Coronary artery (tissue), 2 donors: ENCODE measurements at regions not wholly inside any gene's neighbourhood (a gene's known extent, or its start where the extent isn't known, plus 50 kb on each side); places are given as distances from the start of the nearest gene placed in this dataset.
"Not testable (repeated sequence)": the region's sequence is repeated elsewhere in the genome, so short reads cannot be mapped to it uniquely, and the experiment has no call there.

ENCODE experiments used
- DNase-seq: peaks from one replicate; pipeline ENCODE4 v3.0.0-alpha.2; 2017; ENCODE audit warnings: low spot score
- H3K27ac ChIP-seq, 2 donors: fragments of 200-600 bp; sonication (generic); one replicate each; pipeline ENCODE4 v1.5.1; 2016 to 2019
- H3K4me3 ChIP-seq: fragments of 200-600 bp; sonication (generic); 2 replicates; pipeline ENCODE4 v1.5.1; 2016; ENCODE audit warnings: mild to moderate bottlenecking, moderate library complexity
- CTCF ChIP-seq: fragments of 200-600 bp; sonication (generic); IDR thresholded peaks from one replicate; pipeline ENCODE4 v1.5.1; 2019; ENCODE audit warnings: antibody characterized with exemption

DNA sequence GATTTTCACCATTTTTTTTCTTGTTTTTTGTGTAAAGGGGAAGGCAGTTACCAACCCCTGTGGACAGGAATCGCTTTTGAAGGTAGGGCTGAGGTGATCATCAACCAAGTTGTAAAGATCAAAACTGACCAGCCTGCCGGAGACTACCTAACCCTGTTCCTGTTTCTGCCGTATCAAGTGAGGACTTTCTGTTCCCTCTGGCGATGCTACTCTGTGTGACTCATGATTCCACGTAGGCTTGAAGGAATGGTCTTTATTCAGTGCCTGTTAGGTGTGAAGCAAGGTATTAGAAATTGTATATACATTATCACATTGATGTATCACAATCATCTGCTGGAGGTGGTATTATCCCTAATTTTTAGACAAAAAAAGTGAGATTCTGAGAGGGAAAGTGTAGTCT is 161.3 kb downstream of the SOX4 start:
- no peak for TF ChIP-seq CTCF
- no peak for DNase-seq
- no peak overlapping the region for H3K27ac ChIP-seq
- H3K4me3 ChIP-seq, result no peak overlapping the region

DNA sequence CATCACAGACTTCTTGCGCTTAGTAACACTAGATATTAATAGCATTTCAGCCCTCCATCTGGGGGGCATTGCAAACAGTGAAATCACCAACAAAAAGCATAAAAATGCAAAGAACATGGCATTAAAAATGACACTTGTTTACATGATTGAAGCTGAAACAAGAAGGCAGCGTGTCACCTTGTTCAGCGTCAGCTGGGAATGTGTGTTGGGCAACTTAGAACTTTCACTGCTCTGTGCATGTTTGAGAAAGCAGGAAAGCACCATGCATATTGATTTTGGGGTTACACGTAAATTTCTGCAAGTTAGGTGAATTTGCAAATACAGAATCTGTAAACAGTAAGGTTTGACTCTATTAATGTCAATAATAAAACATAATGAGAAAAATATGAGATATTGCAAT is 162.9 kb downstream of the SOX4 start:
- no peak for TF ChIP-seq CTCF
- H3K27ac ChIP-seq, result no peak overlapping the region
- no peak for DNase-seq
- no peak overlapping the region for H3K4me3 ChIP-seq

DNA sequence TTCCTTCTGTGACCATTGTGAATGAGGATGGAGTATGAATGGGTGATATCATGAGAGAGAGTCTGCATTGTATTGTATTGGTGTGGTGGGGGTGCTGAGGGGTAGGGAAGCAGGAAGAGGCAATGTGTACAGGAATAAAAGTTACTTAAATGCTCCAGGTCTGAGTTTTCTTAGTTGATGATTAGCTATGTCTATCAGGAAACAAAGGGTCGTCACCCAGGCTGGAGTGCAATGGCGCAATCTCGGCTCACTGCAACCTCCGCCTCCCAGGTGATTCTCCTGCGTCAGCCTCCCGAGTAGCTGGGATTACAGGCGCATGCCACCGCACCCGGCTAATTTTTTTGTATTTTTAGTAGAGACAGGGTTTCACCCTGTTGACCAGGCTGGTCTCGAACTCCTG is 163.8 kb downstream of the SOX4 start:
- not testable (repeated sequence) for H3K27ac ChIP-seq, H3K4me3 ChIP-seq, DNase-seq

GRCh38 chr6:21759721-21760120 is 166.2 kb downstream of the SOX4 start:
- no peak for TF ChIP-seq CTCF

DNA sequence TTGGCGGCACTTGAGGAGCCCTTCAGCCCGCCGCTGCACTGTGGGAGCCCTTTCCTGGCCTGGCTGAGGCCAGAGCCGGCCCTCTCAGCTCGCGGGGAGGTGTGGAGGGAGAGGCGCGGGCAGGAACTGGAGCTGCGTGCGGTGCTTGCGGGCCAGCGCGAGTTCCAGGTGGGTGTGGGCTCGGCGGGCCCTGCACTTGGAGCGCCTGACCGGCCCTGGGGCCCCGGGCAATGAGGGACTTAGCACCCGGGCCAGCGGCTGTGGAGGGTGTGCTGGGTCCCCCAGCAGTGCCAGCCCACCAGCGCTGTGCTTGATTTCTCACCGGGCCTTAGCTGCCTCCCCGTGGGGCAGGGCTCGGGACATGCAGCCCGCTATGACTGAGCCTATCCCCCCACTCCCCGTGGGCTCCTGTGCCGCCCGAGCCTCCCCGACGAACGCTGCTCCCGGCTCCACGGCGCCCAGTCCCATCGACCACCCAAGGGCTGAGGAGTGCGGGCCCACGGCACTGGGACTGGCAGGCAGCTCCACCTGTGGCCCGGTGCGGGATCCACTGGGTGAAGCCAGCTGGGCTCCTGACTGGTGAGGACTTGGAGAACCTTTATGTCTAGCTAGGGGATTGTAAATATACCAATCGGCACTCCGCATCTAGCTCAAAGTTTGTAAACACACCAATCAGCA is 167.6 kb downstream of the SOX4 start:
- not testable (repeated sequence) for DNase-seq, H3K27ac ChIP-seq

More at GRCh38 chr6:21759721-21760120, 166.2 kb downstream of the SOX4 start:
- DNase-seq, result no peak
- Histone ChIP-seq H3K27ac (no peak overlapping the region), H3K4me3 (no peak overlapping the region)

GRCh38 chr6:21764989-21765388 is 171.4 kb downstream of the SOX4 start:
- Histone ChIP-seq H3K27ac (no peak overlapping the region), H3K4me3 (no peak overlapping the region)
- DNase-seq, result no peak
- no peak for TF ChIP-seq CTCF

More for the DNA sequence above, 167.6 kb downstream of the SOX4 start:
- H3K4me3 ChIP-seq, result not testable (repeated sequence)

DNA sequence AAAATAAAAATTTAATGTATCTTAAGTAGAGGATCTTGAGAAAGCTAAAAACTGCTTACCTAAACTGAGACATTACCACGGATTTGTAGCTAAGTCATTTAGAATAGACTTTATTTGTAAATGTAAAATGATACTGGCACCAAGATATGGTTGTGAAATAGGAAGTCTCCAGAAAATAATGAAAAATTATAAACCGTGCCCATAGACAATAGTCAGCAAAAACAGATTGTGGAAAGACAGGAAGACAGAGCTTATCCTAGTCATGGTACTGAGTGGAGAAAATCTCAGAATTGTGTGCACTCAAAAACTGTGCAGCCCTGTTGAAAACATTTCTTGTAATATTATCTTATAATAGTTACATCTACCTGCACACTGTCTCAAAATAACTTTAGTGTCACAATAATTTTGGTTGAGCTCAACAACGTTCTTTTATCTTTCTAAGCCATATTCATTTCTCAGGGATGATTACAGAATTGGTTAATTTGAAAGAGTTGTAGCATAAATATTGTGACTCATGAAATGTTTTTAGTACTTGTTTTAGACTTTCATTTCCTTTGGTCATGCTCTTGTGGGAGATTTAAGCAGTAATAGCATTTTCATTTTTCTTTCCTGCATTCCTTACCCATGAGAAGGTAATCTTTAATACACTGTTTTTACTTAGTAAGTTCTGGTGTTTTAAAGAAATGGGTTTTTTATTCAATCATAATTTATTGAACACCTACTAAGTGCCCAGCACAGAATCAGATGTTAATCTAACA is 174.5 kb downstream of the SOX4 start:
- H3K27ac ChIP-seq, result no peak overlapping the region
- TF ChIP-seq CTCF, result no peak
- no peak for DNase-seq
- no peak overlapping the region for H3K4me3 ChIP-seq

DNA sequence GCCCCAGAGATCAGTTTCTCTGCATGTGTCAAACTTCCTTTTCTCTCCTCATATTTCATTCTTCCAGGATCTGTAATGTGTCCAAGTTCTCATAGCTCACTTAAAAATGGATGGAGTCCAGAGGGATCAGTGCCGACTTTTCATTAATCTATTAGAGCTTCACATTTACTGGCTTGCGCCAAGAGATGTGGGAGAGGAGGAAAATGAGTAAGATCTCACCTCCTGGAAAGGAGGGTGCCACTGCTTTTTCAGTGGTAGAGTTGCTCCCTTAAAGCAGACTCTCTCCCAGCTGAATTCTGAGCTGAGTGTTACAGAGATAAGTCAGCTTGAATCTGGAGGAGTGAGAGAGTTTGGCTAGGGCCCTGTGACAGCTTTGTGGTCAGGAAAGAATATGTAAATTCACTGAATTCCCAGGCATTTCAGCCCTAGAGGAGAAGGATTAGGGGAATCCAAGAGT is 175.9 kb downstream of the SOX4 start:
- H3K27ac ChIP-seq, result peak overlapping the region; percentile 15 to 56

More for the DNA sequence above, 175.9 kb downstream of the SOX4 start:
- no peak overlapping the region for H3K4me3 ChIP-seq
- no peak for TF ChIP-seq CTCF
- no peak for DNase-seq
